Vagina (tissue), 2 donors: ENCODE measurements at regions not wholly inside any gene's neighbourhood (a gene's known extent, or its start where the extent isn't known, plus 50 kb on each side); places are given as distances from the start of the nearest gene placed in this dataset.

Source experiments
- POLR2A ChIP-seq, 2 donors: fragments of 450-650 bp; IDR thresholded peaks; one replicate each; pipeline ENCODE4 v1.6.1; 2017; ENCODE audit warnings: antibody characterized with exemption in 2 of 2, mild to moderate bottlenecking in 2 of 2, moderate library complexity in 2 of 2
- POLR2AphosphoS5 ChIP-seq, 2 donors: sonication (generic); formaldehyde crosslinking; IDR thresholded peaks; one replicate each; pipeline ENCODE4 v1.9.0; 2017; ENCODE audit warnings: antibody characterized with exemption in 2 of 2, mild to moderate bottlenecking in 2 of 2, low read depth in 1 of 2; ENCODE audit not compliant: insufficient read depth in 1 of 2
- TF ChIP-seq, protein P1 (sequence below), 3 experiments: fragments of 450-650 bp in 2 of 3; fragments of 200-600 bp in 1 of 3; sonication (generic) in 1 of 3; IDR thresholded peaks; one replicate each; pipeline ENCODE4 v1.5.1; 2017 to 2019; ENCODE audit warnings: antibody characterized with exemption in 3 of 3, mild to moderate bottlenecking in 2 of 3, moderate library complexity in 2 of 3

DNA sequence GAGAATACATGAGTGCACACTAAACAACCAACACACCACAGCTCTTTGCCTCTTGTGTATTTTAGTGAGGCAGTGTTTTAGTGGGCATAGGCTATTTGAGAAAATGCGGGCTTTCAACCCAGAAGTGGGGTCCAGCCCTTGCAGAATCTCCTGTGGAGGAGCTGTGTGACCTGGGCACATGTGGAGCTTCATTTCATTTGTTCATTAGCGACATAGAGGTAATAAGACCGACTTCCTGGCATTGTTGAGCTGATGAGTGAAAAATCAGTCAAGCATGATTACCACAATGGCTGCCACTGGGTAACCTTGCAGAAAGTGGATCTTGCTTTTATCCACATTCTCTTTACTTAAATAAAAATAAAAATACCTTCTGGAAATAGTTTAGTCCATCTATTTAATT, 923.5 kb downstream of the BCL11B start:
- TF ChIP-seq, protein P1, sequence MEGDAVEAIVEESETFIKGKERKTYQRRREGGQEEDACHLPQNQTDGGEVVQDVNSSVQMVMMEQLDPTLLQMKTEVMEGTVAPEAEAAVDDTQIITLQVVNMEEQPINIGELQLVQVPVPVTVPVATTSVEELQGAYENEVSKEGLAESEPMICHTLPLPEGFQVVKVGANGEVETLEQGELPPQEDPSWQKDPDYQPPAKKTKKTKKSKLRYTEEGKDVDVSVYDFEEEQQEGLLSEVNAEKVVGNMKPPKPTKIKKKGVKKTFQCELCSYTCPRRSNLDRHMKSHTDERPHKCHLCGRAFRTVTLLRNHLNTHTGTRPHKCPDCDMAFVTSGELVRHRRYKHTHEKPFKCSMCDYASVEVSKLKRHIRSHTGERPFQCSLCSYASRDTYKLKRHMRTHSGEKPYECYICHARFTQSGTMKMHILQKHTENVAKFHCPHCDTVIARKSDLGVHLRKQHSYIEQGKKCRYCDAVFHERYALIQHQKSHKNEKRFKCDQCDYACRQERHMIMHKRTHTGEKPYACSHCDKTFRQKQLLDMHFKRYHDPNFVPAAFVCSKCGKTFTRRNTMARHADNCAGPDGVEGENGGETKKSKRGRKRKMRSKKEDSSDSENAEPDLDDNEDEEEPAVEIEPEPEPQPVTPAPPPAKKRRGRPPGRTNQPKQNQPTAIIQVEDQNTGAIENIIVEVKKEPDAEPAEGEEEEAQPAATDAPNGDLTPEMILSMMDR (IDR thresholded peaks at IDR 0.05), result no peak
- TF ChIP-seq POLR2A (IDR thresholded peaks at IDR 0.05) (no peak), POLR2AphosphoS5 (IDR thresholded peaks at IDR 0.05; ENCODE audit: insufficient read depth in 1 of 2, low read depth in 1 of 2) (no peak)
